Panc1 (cell line): ENCODE measurements at regions not wholly inside any gene's neighbourhood (a gene's known extent, or its start where the extent isn't known, plus 50 kb on each side); places are given as distances from the start of the nearest gene placed in this dataset.

ENCODE experiments used
- ATAC-seq: fragments of 200-7000 bp; cut with Tn5 transposase; 2 replicates; pipeline ENCODE4 v1.9.1; 2020; ENCODE audit warnings: mild to moderate bottlenecking, moderate library complexity
- BruUV-seq: library from RNA; stranded (reverse); fragments of 400-500 nt; replicated peaks from 2 replicates; lab custom pipeline; 2021; lab: Mats Ljungman, UMichigan
- CTCF ChIA-PET: fragments of 300-600 bp; sonication (Branson Sonifier 250); formaldehyde crosslinking; loops from one replicate; lab custom pipeline; 2022; ENCODE audit warnings: antibody characterized with exemption; lab: Charles Lee
- POLR2A ChIA-PET: fragments of 300-600 bp; sonication (Branson Sonifier 250); formaldehyde crosslinking; loops from one replicate; lab custom pipeline; 2022; ENCODE audit warnings: antibody characterized with exemption; lab: Charles Lee
- DNase-seq: peaks from one replicate; pipeline ENCODE4 v3.0.0-alpha.2; 2010; ENCODE audit warnings: low read depth, low spot score
- H3K27ac ChIP-seq: 2 replicates; pipeline ENCODE4 v1.5.1; 2011; ENCODE audit warnings: mild to moderate bottlenecking, low read length, inconsistent platforms
- H3K27me3 ChIP-seq: fragments of 200-500 bp; sonication (Bioruptor generic); 2 replicates; pipeline ENCODE4 v1.6.0; 2014; ENCODE audit warnings: low read length, inconsistent platforms; ENCODE audit not compliant: control insufficient read depth, insufficient read depth
- H3K36me3 ChIP-seq: fragments of 200-500 bp; sonication (Bioruptor generic); 2 replicates; pipeline ENCODE4 v1.5.1; 2014; ENCODE audit warnings: inconsistent platforms, mild to moderate bottlenecking, low read length, moderate library complexity; ENCODE audit not compliant: control insufficient read depth, insufficient read depth
- H3K4me1 ChIP-seq: 2 replicates; pipeline ENCODE4 v1.5.1; 2011; ENCODE audit warnings: inconsistent platforms, mild to moderate bottlenecking, low read length, moderate library complexity; ENCODE audit not compliant: control insufficient read depth, insufficient read depth
- H3K4me3 ChIP-seq, 2 experiments: 2 replicates each; pipeline ENCODE4 v1.5.1; 2011 to 2012; ENCODE audit warnings: low read depth in 2 of 2, low read length in 2 of 2, mild to moderate bottlenecking in 2 of 2, inconsistent platforms in 1 of 2, moderate library complexity in 1 of 2
- H3K9me3 ChIP-seq: fragments of 200-500 bp; sonication (Bioruptor generic); 2 replicates; pipeline ENCODE4 v1.5.1; 2014; ENCODE audit warnings: low read depth, mild to moderate bottlenecking, inconsistent platforms, low read length, moderate library complexity; ENCODE audit not compliant: control insufficient read depth, insufficient read depth
- CTCF ChIP-seq: fragments of 450-650 bp; IDR thresholded peaks from 2 replicates; pipeline ENCODE4 v1.5.1; 2017; ENCODE audit warnings: mild to moderate bottlenecking
- POLR2AphosphoS5 ChIP-seq: IDR thresholded peaks from 2 replicates; pipeline ENCODE4 v1.6.1; 2012; ENCODE audit warnings: mild to moderate bottlenecking, low read depth, low read length, moderate library complexity
- REST ChIP-seq, 2 experiments: IDR thresholded peaks; 2 replicates each; pipeline ENCODE4 v1.6.1; 2011 to 2012; ENCODE audit warnings: low read depth in 2 of 2, control low read depth in 1 of 2, low read length in 1 of 2, mild to moderate bottlenecking in 1 of 2, moderate library complexity in 1 of 2; ENCODE audit not compliant: insufficient read depth in 1 of 2
- SIN3A ChIP-seq: IDR thresholded peaks from 2 replicates; pipeline ENCODE4 v1.6.1; 2012; ENCODE audit warnings: low read depth, mild to moderate bottlenecking, low read length, moderate library complexity, borderline replicate concordance; ENCODE audit not compliant: insufficient read depth
- TCF7L2 ChIP-seq: IDR thresholded peaks from 2 replicates; pipeline ENCODE4 v1.6.1; 2011; ENCODE audit warnings: mild to moderate bottlenecking, low read depth, low read length, inconsistent platforms
- in situ Hi-C: cut with HindIII; loops from 2 replicates; pipeline ENCODE4 v1.10.0; 2016; ENCODE audit warnings: low sequenced_read_pairs, low pct_unique_long_range_greater_than_20kb
- intact Hi-C: fragments of 100-400 bp; cut with micrococcal nuclease; formaldehyde crosslinking; loops from one replicate; pipeline ENCODE4 v1.10.0; 2022; ENCODE audit not compliant: unreplicated experiment

DNA sequence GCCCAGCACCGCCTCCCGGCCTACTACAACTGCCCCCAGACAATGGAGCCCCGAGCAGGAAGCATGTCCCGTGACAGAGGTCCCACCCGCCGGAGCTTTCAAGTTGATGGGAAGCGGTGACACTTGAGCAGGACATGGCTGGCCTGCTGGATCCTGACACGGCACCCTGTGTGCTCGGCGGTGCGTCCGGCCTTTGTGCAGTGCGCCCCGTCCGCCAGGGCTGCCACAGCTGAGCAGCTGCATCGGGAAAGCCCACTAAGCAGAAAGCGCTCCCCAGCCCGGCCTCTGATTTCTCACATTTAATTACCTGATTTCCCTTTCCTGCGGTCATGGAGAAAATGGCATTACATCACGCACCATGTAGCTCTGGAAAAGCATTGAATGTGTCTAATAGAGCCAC lies 611.9 kb downstream of the IRX1 start:
- CTCF ChIA-PET, result no interaction called here
- no peak overlapping the region for H3K4me3 ChIP-seq
- in situ Hi-C loops, result no loop called here
- TF ChIP-seq CTCF (no peak), POLR2AphosphoS5 (no peak), TCF7L2 (no peak), REST (IDR thresholded peaks at IDR 0.05; ENCODE audit: insufficient read depth in 1 of 2, low read depth in 2 of 2, low read length in 1 of 2) (no peak), SIN3A (no peak)
- H3K27ac ChIP-seq, result no peak overlapping the region
- H3K4me1 ChIP-seq, result no peaks in the 10 kb centered on the region
- BruUV-seq, result no TSS peak
- H3K9me3 ChIP-seq, result no peaks in the 10 kb centered on the region
- POLR2A ChIA-PET, result no interaction called here
- DNase-seq (no peak), ATAC-seq (no peak)
- no peaks in the 10 kb centered on the region for H3K27me3 ChIP-seq
- intact Hi-C loops, result no loop called here
- H3K36me3 ChIP-seq, result no peaks in the 10 kb centered on the region

DNA sequence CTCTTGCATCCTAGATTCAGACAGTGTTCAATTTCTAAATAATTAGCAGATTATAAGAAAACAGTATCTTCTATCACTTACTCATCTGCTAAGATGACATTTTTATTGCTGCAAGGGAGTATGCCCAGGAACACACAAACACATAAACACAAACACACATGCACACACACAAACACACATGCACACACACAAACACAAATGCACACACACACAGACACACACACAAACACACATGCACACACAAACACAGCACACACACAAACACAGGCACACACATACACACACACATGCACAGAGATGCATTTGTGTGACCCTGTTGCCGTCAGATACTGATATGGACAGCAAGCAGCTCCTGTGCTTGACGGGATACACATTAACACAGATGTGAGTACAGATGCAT lies 612.9 kb downstream of the IRX1 start:
- CTCF ChIA-PET, result no interaction called here
- Histone ChIP-seq H3K36me3 (no peaks in the 10 kb centered on the region), H3K9me3 (no peaks in the 10 kb centered on the region), H3K27me3 (no peaks in the 10 kb centered on the region), H3K4me3 (no peak overlapping the region), H3K4me1 (no peaks in the 10 kb centered on the region), H3K27ac (no peak overlapping the region)
- DNase-seq, result no peak
- no peak for ATAC-seq
- POLR2A ChIA-PET, result no interaction called here
- BruUV-seq, result no TSS peak
- intact Hi-C loops (no loop called here), in situ Hi-C loops (no loop called here)
- TF ChIP-seq POLR2AphosphoS5 (no peak), TCF7L2 (no peak), CTCF (no peak), SIN3A (no peak), REST (IDR thresholded peaks at IDR 0.05; ENCODE audit: insufficient read depth in 1 of 2, low read depth in 2 of 2, low read length in 1 of 2) (no peak)
